KMS-11 (cell line): ENCODE measurements at regions not wholly inside any gene's neighbourhood (a gene's known extent, or its start where the extent isn't known, plus 50 kb on each side); places are given as distances from the start of the nearest gene placed in this dataset.

Source experiments
- H2AFZ ChIP-seq: fragments of 200-600 bp; sonication (generic); 2 replicates; pipeline ENCODE4 v1.6.1; 2016; ENCODE audit warnings: antibody characterized with exemption, mixed run types, low read depth
- H3K27ac ChIP-seq: fragments of 200-600 bp; sonication (generic); 2 replicates; pipeline ENCODE4 v1.6.1; 2016; ENCODE audit warnings: mild to moderate bottlenecking, mixed run types
- H3K27me3 ChIP-seq: fragments of 200-600 bp; sonication (generic); 2 replicates; pipeline ENCODE4 v1.6.1; 2017; ENCODE audit warnings: mild to moderate bottlenecking, low read depth, mixed run types, moderate library complexity; ENCODE audit not compliant: insufficient read depth
- H3K36me3 ChIP-seq: fragments of 200-600 bp; sonication (generic); 2 replicates; pipeline ENCODE4 v1.6.1; 2017; ENCODE audit warnings: mild to moderate bottlenecking, mixed run types; ENCODE audit not compliant: insufficient read depth
- H3K4me1 ChIP-seq: fragments of 200-600 bp; sonication (generic); 2 replicates; pipeline ENCODE4 v1.6.1; 2016; ENCODE audit warnings: mild to moderate bottlenecking, low read depth, mixed run types; ENCODE audit not compliant: poor library complexity, severe bottlenecking
- H3K4me2 ChIP-seq: fragments of 200-600 bp; sonication (generic); 2 replicates; pipeline ENCODE4 v1.7.0; 2016; ENCODE audit warnings: mild to moderate bottlenecking, mixed run types
- H3K4me3 ChIP-seq: fragments of 200-600 bp; sonication (generic); IDR thresholded peaks from 2 replicates; pipeline ENCODE4 v1.6.1; 2017; ENCODE audit warnings: low read depth, low read length, mixed read lengths; ENCODE audit not compliant: insufficient read depth
- H3K79me2 ChIP-seq: fragments of 200-600 bp; sonication (generic); 2 replicates; pipeline ENCODE4 v1.6.1; 2016; ENCODE audit warnings: low read depth, mixed run types; ENCODE audit not compliant: insufficient read depth
- H3K9ac ChIP-seq: fragments of 200-600 bp; sonication (generic); 2 replicates; pipeline ENCODE4 v1.6.1; 2016; ENCODE audit warnings: mild to moderate bottlenecking, mixed run types
- H4K20me1 ChIP-seq: fragments of 200-600 bp; sonication (generic); 2 replicates; pipeline ENCODE4 v1.6.1; 2016; ENCODE audit warnings: mild to moderate bottlenecking, mixed run types; ENCODE audit not compliant: insufficient read depth
- CTCF ChIP-seq: fragments of 200-600 bp; sonication (generic); conservative IDR thresholded peaks from 2 replicates; pipeline ENCODE4 v1.6.1; 2017; ENCODE audit warnings: low read depth, mild to moderate bottlenecking, antibody characterized with exemption, low read length, moderate library complexity, mixed read lengths

GRCh38 chr13:64672751-64673150 is 2557.4 kb downstream of the PCDH9 start:
- no peak overlapping the region for H3K4me3 ChIP-seq
- no peaks in the 10 kb centered on the region for H3K27me3 ChIP-seq
- no peak for TF ChIP-seq CTCF
- no peak overlapping the region for H3K9ac ChIP-seq
- no peaks in the 10 kb centered on the region for H3K79me2 ChIP-seq
- H3K36me3 ChIP-seq = no peaks in the 10 kb centered on the region
- H3K4me1 ChIP-seq = no peaks in the 10 kb centered on the region
- no peak overlapping the region for H2AFZ ChIP-seq
- H3K4me2 ChIP-seq = no peak overlapping the region
- no peaks in the 10 kb centered on the region for H4K20me1 ChIP-seq
- no peak overlapping the region for H3K27ac ChIP-seq

GRCh38 chr13:64662887-64663593 is 2567.1 kb downstream of the PCDH9 start:
- no peaks in the 10 kb centered on the region for H4K20me1 ChIP-seq
- no peaks in the 10 kb centered on the region for H3K4me1 ChIP-seq
- no peak overlapping the region for H3K9ac ChIP-seq
- H3K4me3 ChIP-seq = no peak overlapping the region
- no peak overlapping the region for H2AFZ ChIP-seq
- no peak for TF ChIP-seq CTCF
- H3K27ac ChIP-seq = no peak overlapping the region
- no peaks in the 10 kb centered on the region for H3K36me3 ChIP-seq
- H3K79me2 ChIP-seq = no peaks in the 10 kb centered on the region
- H3K27me3 ChIP-seq = no peaks in the 10 kb centered on the region
- H3K4me2 ChIP-seq = no peak overlapping the region

GRCh38 chr13:64648293-64648692 is 2581.8 kb downstream of the PCDH9 start:
- H3K4me1 ChIP-seq = no peaks in the 10 kb centered on the region
- H3K4me3 ChIP-seq = no peak overlapping the region
- no peak overlapping the region for H3K4me2 ChIP-seq
- no peaks in the 10 kb centered on the region for H3K27me3 ChIP-seq
- no peaks in the 10 kb centered on the region for H4K20me1 ChIP-seq
- TF ChIP-seq CTCF = no peak
- H3K36me3 ChIP-seq = no peaks in the 10 kb centered on the region
- no peak overlapping the region for H3K9ac ChIP-seq
- no peaks in the 10 kb centered on the region for H3K79me2 ChIP-seq
- H2AFZ ChIP-seq = no peak overlapping the region
- no peak overlapping the region for H3K27ac ChIP-seq

- no peak overlapping the region for H3K4me3 ChIP-seq
- no peak overlapping the region for H3K9ac ChIP-seq
- no peak overlapping the region for H3K27ac ChIP-seq
- no peaks in the 10 kb centered on the region for H3K27me3 ChIP-seq
- H2AFZ ChIP-seq = no peak overlapping the region
- H3K36me3 ChIP-seq = no peaks in the 10 kb centered on the region
- H3K4me1 ChIP-seq = no peaks in the 10 kb centered on the region
- TF ChIP-seq CTCF = no peak
- H4K20me1 ChIP-seq = no peaks in the 10 kb centered on the region
- no peaks in the 10 kb centered on the region for H3K79me2 ChIP-seq
- H3K4me2 ChIP-seq = no peak overlapping the region
These were observed 2587.1 kb downstream of the PCDH9 start for GRCh38 chr13:64643066-64643465.
